Globus pallidus (tissue), 1 donor: ENCODE measurements at regions not wholly inside any gene's neighbourhood (a gene's known extent, or its start where the extent isn't known, plus 50 kb on each side); places are given as distances from the start of the nearest gene placed in this dataset.

Experiments used
- DNase-seq: peaks from one replicate; pipeline ENCODE4 v3.0.0-alpha.2; 2015; ENCODE audit warnings: low spot score

GRCh38 chr15:38888701-38889221 lies 324.1 kb upstream of the RASGRP1 start:
- no peak for DNase-seq

- DNase-seq: no peak
Measured at GRCh38 chr15:38890194-38890593, 325.6 kb upstream of the RASGRP1 start.

GRCh38 chr15:38893925-38894242 lies 329.3 kb upstream of the RASGRP1 start:
- DNase-seq: no peak

GRCh38 chr15:38894243-38894948 lies 329.8 kb upstream of the RASGRP1 start:
- DNase-seq: no peak

- no peak for DNase-seq
Measured at GRCh38 chr15:38895326-38896255, 331.0 kb upstream of the RASGRP1 start.

GRCh38 chr15:38896647-38897046 lies 332.0 kb upstream of the RASGRP1 start:
- no peak for DNase-seq

- no peak for DNase-seq
Measured at GRCh38 chr15:38897551-38897950, 332.9 kb upstream of the RASGRP1 start.

GRCh38 chr15:38898236-38898635 lies 333.6 kb upstream of the RASGRP1 start:
- DNase-seq: no peak

- no peak for DNase-seq
Measured at GRCh38 chr15:38899300-38899699, 334.7 kb upstream of the RASGRP1 start.

GRCh38 chr15:38904298-38904697 lies 339.7 kb upstream of the RASGRP1 start:
- no peak for DNase-seq

GRCh38 chr15:38905632-38906031 lies 341.0 kb upstream of the RASGRP1 start:
- no peak for DNase-seq

GRCh38 chr15:38920966-38921365 lies 356.4 kb upstream of the RASGRP1 start:
- no peak for DNase-seq

- DNase-seq: no peak
Measured at GRCh38 chr15:38921471-38921870, 356.9 kb upstream of the RASGRP1 start.

- no peak for DNase-seq
Measured at GRCh38 chr15:38928431-38928830, 363.8 kb upstream of the RASGRP1 start.

GRCh38 chr15:38930851-38931572 lies 366.4 kb upstream of the RASGRP1 start:
- DNase-seq: no peak

- no peak for DNase-seq
Measured at GRCh38 chr15:38941399-38941953, 376.9 kb upstream of the RASGRP1 start.

- no peak for DNase-seq
Measured at GRCh38 chr15:38944536-38944935, 379.9 kb upstream of the RASGRP1 start.

- no peak for DNase-seq
Measured at GRCh38 chr15:38945551-38946298, 381.1 kb upstream of the RASGRP1 start.

GRCh38 chr15:38954090-38954489 lies 389.5 kb upstream of the RASGRP1 start:
- no peak for DNase-seq

- no peak for DNase-seq
Measured at GRCh38 chr15:38961456-38961855, 396.8 kb upstream of the RASGRP1 start.

- DNase-seq: no peak
Measured at GRCh38 chr15:38961931-38962330, 397.3 kb upstream of the RASGRP1 start.
